Liver (tissue), 7 donors: ENCODE measurements at regions not wholly inside any gene's neighbourhood (a gene's known extent, or its start where the extent isn't known, plus 50 kb on each side); places are given as distances from the start of the nearest gene placed in this dataset.

Experiments used
- DNase-seq: peaks from one replicate; pipeline ENCODE4 v3.0.0-alpha.2; 2017; ENCODE audit warnings: low spot score
- H3K27ac ChIP-seq, 2 donors: one replicate each; pipeline ENCODE4 v1.7.0; 2013; ENCODE audit warnings: inconsistent platforms in 2 of 2, low read length in 2 of 2, control low read depth in 1 of 2, low read depth in 1 of 2, mild to moderate bottlenecking in 1 of 2
- H3K27me3 ChIP-seq, 4 donors: one replicate each; pipeline versions ENCODE4 v1.6.1 to v1.7.0; 2013; ENCODE audit warnings: low read length in 3 of 4, inconsistent platforms in 1 of 4, mild to moderate bottlenecking in 1 of 4, moderate library complexity in 1 of 4; ENCODE audit not compliant: control insufficient read depth in 4 of 4, insufficient read depth in 4 of 4
- H3K36me3 ChIP-seq, 4 donors: one replicate each; pipeline versions ENCODE4 v1.6.1 to v1.7.0; 2013; ENCODE audit warnings: low read length in 3 of 4, mild to moderate bottlenecking in 3 of 4, low read depth in 1 of 4, moderate library complexity in 1 of 4; ENCODE audit not compliant: control insufficient read depth in 4 of 4, insufficient read depth in 3 of 4
- H3K4me1 ChIP-seq, 4 donors: one replicate each; pipeline versions ENCODE4 v1.6.1 to v1.7.0; 2013; ENCODE audit warnings: low read length in 3 of 4, mild to moderate bottlenecking in 3 of 4, moderate library complexity in 1 of 4; ENCODE audit not compliant: control insufficient read depth in 4 of 4, insufficient read depth in 4 of 4
- H3K4me3 ChIP-seq, 3 donors: one replicate each; pipeline versions ENCODE4 v1.6.1 to v1.7.0; 2013; ENCODE audit warnings: low read length in 3 of 3, control low read depth in 1 of 3, low read depth in 1 of 3, mild to moderate bottlenecking in 1 of 3
- H3K9ac ChIP-seq, 2 donors: one replicate each; pipeline ENCODE4 v1.7.0; 2013; ENCODE audit warnings: low read length in 2 of 2, mild to moderate bottlenecking in 2 of 2, moderate library complexity in 2 of 2, control low read depth in 1 of 2, low read depth in 1 of 2
- H3K9me3 ChIP-seq, 4 donors: one replicate each; pipeline versions ENCODE4 v1.6.1 to v1.7.0; 2013; ENCODE audit warnings: low read length in 3 of 4; ENCODE audit not compliant: control insufficient read depth in 4 of 4
- FOXA1 ChIP-seq: IDR thresholded peaks from 2 replicates; pipeline ENCODE4 v1.6.1; 2016; ENCODE audit warnings: antibody characterized with exemption
- FOXA2 ChIP-seq: IDR thresholded peaks from 2 replicates; pipeline ENCODE4 v1.6.1; 2016; ENCODE audit warnings: antibody characterized with exemption
- GABPA ChIP-seq, 2 donors: IDR thresholded peaks in 1 of 2; conservative IDR thresholded peaks in 1 of 2; 2 replicates each; pipeline ENCODE4 v1.6.1; 2016; ENCODE audit warnings: antibody characterized with exemption in 2 of 2, mild to moderate bottlenecking in 1 of 2, moderate library complexity in 1 of 2
- HNF4A ChIP-seq, 2 donors: conservative IDR thresholded peaks; 2 replicates each; pipeline ENCODE4 v1.6.1; 2016; ENCODE audit warnings: antibody characterized with exemption in 2 of 2, mild to moderate bottlenecking in 2 of 2
- HNF4G ChIP-seq: IDR thresholded peaks from 2 replicates; pipeline ENCODE4 v1.6.1; 2016; ENCODE audit warnings: antibody characterized with exemption
- JUND ChIP-seq, 2 donors: IDR thresholded peaks; 2 replicates each; pipeline ENCODE4 v1.6.1; 2016; ENCODE audit warnings: antibody characterized with exemption in 2 of 2
- MAX ChIP-seq: IDR thresholded peaks from 2 replicates; pipeline ENCODE4 v1.6.1; 2016; ENCODE audit warnings: antibody characterized with exemption
- NR2F2 ChIP-seq: IDR thresholded peaks from 2 replicates; pipeline ENCODE4 v1.6.1; 2016; ENCODE audit warnings: antibody characterized with exemption
- RAD21 ChIP-seq, 2 donors: IDR thresholded peaks; 2 replicates each; pipeline ENCODE4 v1.6.1; 2016; ENCODE audit warnings: antibody characterized with exemption in 2 of 2, mild to moderate bottlenecking in 2 of 2
- REST ChIP-seq: IDR thresholded peaks from 2 replicates; pipeline ENCODE4 v1.6.1; 2016; ENCODE audit warnings: antibody characterized with exemption, mild to moderate bottlenecking
- RXRA ChIP-seq, 2 donors: IDR thresholded peaks; 2 replicates each; pipeline ENCODE4 v1.6.1; 2017 to 2018; ENCODE audit warnings: antibody characterized with exemption in 2 of 2, mild to moderate bottlenecking in 1 of 2
- SP1 ChIP-seq: IDR thresholded peaks from 2 replicates; pipeline ENCODE4 v1.6.1; 2018; ENCODE audit warnings: antibody characterized with exemption, mild to moderate bottlenecking
- TAF1 ChIP-seq: conservative IDR thresholded peaks from 2 replicates; pipeline ENCODE4 v1.6.1; 2016; ENCODE audit warnings: antibody characterized with exemption, mild to moderate bottlenecking
- YY1 ChIP-seq: IDR thresholded peaks from 2 replicates; pipeline ENCODE4 v1.6.1; 2016; ENCODE audit warnings: antibody characterized with exemption, mild to moderate bottlenecking
- ZBTB33 ChIP-seq: IDR thresholded peaks from 2 replicates; pipeline ENCODE4 v1.6.1; 2016; ENCODE audit warnings: antibody characterized with exemption
- WGBS: extraction: QIAGEN DNeasy Blood & Tissue Kit; methylation state at CpG from one replicate; pipeline ENCODE4 v1.1.7; 2013; 5-methylcytosine and 5-hydroxymethylcytosine counted together
- TF ChIP-seq, protein P1 (sequence below): IDR thresholded peaks from 2 replicates; pipeline ENCODE4 v1.6.1; 2016; ENCODE audit warnings: antibody characterized with exemption
- donor health status: healthy.
- donor health status: healthy.
- donor health status: healthy.
- donor health status: healthy.

DNA sequence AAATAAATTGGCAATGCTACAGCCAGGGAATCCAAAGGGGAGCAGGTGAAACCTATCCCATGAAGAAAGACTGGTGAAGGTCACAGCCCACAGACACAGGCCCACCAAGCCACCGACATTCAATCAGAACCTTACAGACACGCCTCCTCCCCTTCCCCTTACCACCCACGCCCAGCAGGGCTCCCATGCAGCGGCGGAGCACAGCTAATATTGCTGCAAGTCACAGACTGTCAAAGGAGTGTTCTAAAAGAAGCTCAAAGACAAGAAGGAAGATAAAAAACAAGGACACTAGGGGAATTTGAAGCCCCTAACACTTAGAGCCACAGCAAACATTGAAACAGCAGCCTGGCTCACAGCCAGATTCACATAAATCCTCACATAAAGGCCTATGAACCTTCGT, 91.2 kb downstream of the MED10 start:
- no peaks in the 10 kb centered on the region for H3K4me1 ChIP-seq
- DNase-seq = no peak
- WGBS = 72% methylated on average over 6 of the region's 6 CpGs

DNA sequence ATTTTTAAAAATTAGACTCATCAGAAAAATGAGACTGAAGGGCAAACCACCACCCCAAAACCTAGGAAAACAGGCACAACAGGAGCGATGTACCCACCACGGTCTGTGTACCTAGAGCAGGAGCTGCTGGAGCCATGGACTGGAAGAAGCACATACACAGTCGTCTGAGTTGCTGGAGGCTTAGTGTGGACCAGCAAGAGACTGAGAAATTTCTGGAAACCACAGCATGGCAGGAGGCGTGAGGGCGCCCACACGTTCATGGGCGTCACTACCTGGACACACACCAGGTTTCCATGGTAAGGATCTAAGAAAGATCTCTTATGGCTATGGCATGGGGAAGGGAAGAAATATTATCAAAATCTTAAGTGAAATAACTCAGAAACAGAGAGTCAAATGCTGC, 91.9 kb downstream of the MED10 start:
- H3K4me1 ChIP-seq = peaks cover 0 to 6% (median 5%) of the 10 kb centered on the region in 4 donors
- 92% methylated on average over 7 of the region's 7 CpGs for WGBS
- DNase-seq = no peak
- H3K4me3 ChIP-seq = no peak overlapping the region
- H3K9me3 ChIP-seq = no peaks in the 10 kb centered on the region
- H3K9ac ChIP-seq = no peak overlapping the region
- no peaks in the 10 kb centered on the region for H3K36me3 ChIP-seq
- no peak overlapping the region for H3K27ac ChIP-seq
- no peaks in the 10 kb centered on the region for H3K27me3 ChIP-seq
- no peak for TF ChIP-seq HNF4G
- no peak for TF ChIP-seq FOXA1
- no peak for TF ChIP-seq HNF4A (conservative IDR thresholded peaks at IDR 0.05)
- no peak for TF ChIP-seq RAD21 (IDR thresholded peaks at IDR 0.05)
- no peak for TF ChIP-seq ZBTB33
- TF ChIP-seq TAF1 = no peak
- no peak for TF ChIP-seq NR2F2
- no peak for TF ChIP-seq REST
- no peak for TF ChIP-seq MAX
- TF ChIP-seq YY1 = no peak
- TF ChIP-seq JUND (IDR thresholded peaks at IDR 0.05) = no peak
- TF ChIP-seq RXRA (IDR thresholded peaks at IDR 0.05) = no peak
- TF ChIP-seq FOXA2 = no peak
- no peak for TF ChIP-seq SP1
- TF ChIP-seq, protein P1, sequence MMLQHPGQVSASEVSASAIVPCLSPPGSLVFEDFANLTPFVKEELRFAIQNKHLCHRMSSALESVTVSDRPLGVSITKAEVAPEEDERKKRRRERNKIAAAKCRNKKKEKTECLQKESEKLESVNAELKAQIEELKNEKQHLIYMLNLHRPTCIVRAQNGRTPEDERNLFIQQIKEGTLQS = no peak

More for the DNA sequence above, 91.2 kb downstream of the MED10 start:
- TF ChIP-seq GABPA (IDR thresholded peaks at IDR 0.05 in 1 of 2, conservative IDR thresholded peaks at IDR 0.05 in 1 of 2) = no peak
- no peak for TF ChIP-seq HNF4A (conservative IDR thresholded peaks at IDR 0.05)
- TF ChIP-seq REST = no peak
- no peak for TF ChIP-seq YY1
- no peak for TF ChIP-seq RAD21 (IDR thresholded peaks at IDR 0.05)
- no peak for TF ChIP-seq TAF1
- no peak for TF ChIP-seq MAX
- H3K9me3 ChIP-seq = no peaks in the 10 kb centered on the region
- no peaks in the 10 kb centered on the region for H3K36me3 ChIP-seq
- no peak overlapping the region for H3K4me3 ChIP-seq
- no peaks in the 10 kb centered on the region for H3K27me3 ChIP-seq
- no peak overlapping the region for H3K9ac ChIP-seq
- no peak overlapping the region for H3K27ac ChIP-seq
